GM12874 (cell line): ENCODE measurements at regions not wholly inside any gene's neighbourhood (a gene's known extent, or its start where the extent isn't known, plus 50 kb on each side); places are given as distances from the start of the nearest gene placed in this dataset.

Experiments used
- CTCF ChIP-seq: IDR thresholded peaks from 2 replicates; pipeline ENCODE4 v1.5.1; 2011; ENCODE audit warnings: low read depth, mild to moderate bottlenecking, control low read depth, low read length, moderate library complexity; ENCODE audit not compliant: insufficient read depth

- no peak for TF ChIP-seq CTCF
These were observed 181.1 kb upstream of the COPS8 start for GRCh38 chr2:236904389-236905263.

- TF ChIP-seq CTCF: no peak
These were observed 179.7 kb upstream of the COPS8 start for GRCh38 chr2:236905976-236906375.

GRCh38 chr2:236908439-236909192 lies 177.1 kb upstream of the COPS8 start:
- TF ChIP-seq CTCF: no peak

GRCh38 chr2:236909193-236909504 lies 176.5 kb upstream of the COPS8 start:
- no peak for TF ChIP-seq CTCF

- TF ChIP-seq CTCF: no peak
These were observed 175.9 kb upstream of the COPS8 start for GRCh38 chr2:236909802-236910201.

GRCh38 chr2:236910781-236911495 lies 174.8 kb upstream of the COPS8 start:
- no peak for TF ChIP-seq CTCF

GRCh38 chr2:236912326-236913120 lies 173.2 kb upstream of the COPS8 start:
- no peak for TF ChIP-seq CTCF
